ENCODE measurements at regions not wholly inside any gene's neighbourhood (a gene's known extent, or its start where the extent isn't known, plus 50 kb on each side); places are given as distances from the start of the nearest gene placed in this dataset.

GRCh38 chr1:191561276-191561675 lies 597.0 kb upstream of the RGS18 start:
- TF ChIP-seq, protein P1, sequence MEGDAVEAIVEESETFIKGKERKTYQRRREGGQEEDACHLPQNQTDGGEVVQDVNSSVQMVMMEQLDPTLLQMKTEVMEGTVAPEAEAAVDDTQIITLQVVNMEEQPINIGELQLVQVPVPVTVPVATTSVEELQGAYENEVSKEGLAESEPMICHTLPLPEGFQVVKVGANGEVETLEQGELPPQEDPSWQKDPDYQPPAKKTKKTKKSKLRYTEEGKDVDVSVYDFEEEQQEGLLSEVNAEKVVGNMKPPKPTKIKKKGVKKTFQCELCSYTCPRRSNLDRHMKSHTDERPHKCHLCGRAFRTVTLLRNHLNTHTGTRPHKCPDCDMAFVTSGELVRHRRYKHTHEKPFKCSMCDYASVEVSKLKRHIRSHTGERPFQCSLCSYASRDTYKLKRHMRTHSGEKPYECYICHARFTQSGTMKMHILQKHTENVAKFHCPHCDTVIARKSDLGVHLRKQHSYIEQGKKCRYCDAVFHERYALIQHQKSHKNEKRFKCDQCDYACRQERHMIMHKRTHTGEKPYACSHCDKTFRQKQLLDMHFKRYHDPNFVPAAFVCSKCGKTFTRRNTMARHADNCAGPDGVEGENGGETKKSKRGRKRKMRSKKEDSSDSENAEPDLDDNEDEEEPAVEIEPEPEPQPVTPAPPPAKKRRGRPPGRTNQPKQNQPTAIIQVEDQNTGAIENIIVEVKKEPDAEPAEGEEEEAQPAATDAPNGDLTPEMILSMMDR (IDR thresholded peaks at IDR 0.05; ENCODE audit: insufficient read depth, low read depth, low read length): no peak
- TF ChIP-seq EZH2 (IDR thresholded peaks at IDR 0.05; ENCODE audit: insufficient read depth, low read length): no peak
- no peak overlapping the region for H2AFZ ChIP-seq (ENCODE audit: low read depth, low read length)
- DNase-seq (ENCODE audit: low read depth): no peak
- no peaks in the 10 kb centered on the region for H3K79me2 ChIP-seq (ENCODE audit: insufficient read depth, low read length)
- H3K9me3 ChIP-seq (ENCODE audit: insufficient read depth, low read depth, low read length): no peaks in the 10 kb centered on the region
- no peaks in the 10 kb centered on the region for H4K20me1 ChIP-seq (ENCODE audit: insufficient read depth, low read length)
- H3K4me3 Mint-ChIP-seq (ENCODE audit: unreplicated experiment): no peak overlapping the region
- H3K27ac ChIP-seq (ENCODE audit: low read depth, low read length): no peak overlapping the region
- H3K9ac ChIP-seq (ENCODE audit: low read length): no peak overlapping the region
- no peak overlapping the region for H3K4me2 ChIP-seq (ENCODE audit: low read length)
- no peak overlapping the region for H3K4me3 ChIP-seq (ENCODE audit: insufficient read depth, low read depth, low read length)
- no peaks in the 10 kb centered on the region for H3K9me3 Mint-ChIP-seq (ENCODE audit: unreplicated experiment)
- H3K36me3 ChIP-seq (ENCODE audit: insufficient read depth, low read length): no peaks in the 10 kb centered on the region
- H3K27me3 ChIP-seq (ENCODE audit: insufficient read depth, low read length): no peaks in the 10 kb centered on the region
- no peaks in the 10 kb centered on the region for H3K4me1 Mint-ChIP-seq (ENCODE audit: low read depth, unreplicated experiment)
- H3K36me3 Mint-ChIP-seq (ENCODE audit: low read depth, unreplicated experiment): no peaks in the 10 kb centered on the region
- H3K4me1 ChIP-seq (ENCODE audit: insufficient read depth, low read length): no peaks in the 10 kb centered on the region
- FAIRE-seq: no peak
- no peaks in the 10 kb centered on the region for H3K27me3 Mint-ChIP-seq (ENCODE audit: low read depth, unreplicated experiment)
- H3K27ac Mint-ChIP-seq (ENCODE audit: unreplicated experiment): no peak overlapping the region

DNA sequence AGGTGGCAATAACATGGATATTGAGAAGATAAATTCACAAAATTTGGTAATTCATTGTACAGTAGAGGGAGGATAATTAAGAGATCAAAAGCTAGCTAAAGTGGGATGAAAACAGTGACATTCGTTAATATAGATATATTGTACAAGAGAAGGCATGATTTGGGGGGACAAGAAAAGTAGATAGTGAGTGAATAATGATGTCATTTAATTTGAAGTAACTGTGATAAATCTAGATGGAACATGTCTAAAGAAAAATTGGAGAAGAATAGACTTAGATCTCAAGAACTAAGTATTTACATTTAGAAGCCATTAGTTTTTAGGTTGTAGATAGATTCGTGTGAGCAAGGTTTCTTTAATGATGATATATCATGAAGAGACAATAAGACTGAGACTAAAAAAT lies 594.0 kb upstream of the RGS18 start:
- no peak for FAIRE-seq
- DNase-seq (ENCODE audit: low read depth): no peak
- Histone ChIP-seq H4K20me1 (ENCODE audit: insufficient read depth, low read length) (no peaks in the 10 kb centered on the region), H3K4me3 (ENCODE audit: insufficient read depth, low read depth, low read length) (no peak overlapping the region), H3K9me3 (ENCODE audit: insufficient read depth, low read depth, low read length) (no peaks in the 10 kb centered on the region), H3K4me2 (ENCODE audit: low read length) (no peak overlapping the region), H3K36me3 (ENCODE audit: insufficient read depth, low read length) (no peaks in the 10 kb centered on the region), H3K9ac (ENCODE audit: low read length) (no peak overlapping the region), H2AFZ (ENCODE audit: low read depth, low read length) (no peak overlapping the region), H3K4me1 (ENCODE audit: insufficient read depth, low read length) (no peaks in the 10 kb centered on the region), H3K27ac (ENCODE audit: low read depth, low read length) (no peak overlapping the region), H3K79me2 (ENCODE audit: insufficient read depth, low read length) (no peaks in the 10 kb centered on the region), H3K27me3 (ENCODE audit: insufficient read depth, low read length) (no peaks in the 10 kb centered on the region)
- no peaks in the 10 kb centered on the region for H3K36me3 Mint-ChIP-seq (ENCODE audit: low read depth, unreplicated experiment)
- H3K9me3 Mint-ChIP-seq (ENCODE audit: unreplicated experiment): no peaks in the 10 kb centered on the region
- H3K4me1 Mint-ChIP-seq (ENCODE audit: low read depth, unreplicated experiment): no peaks in the 10 kb centered on the region
- H3K4me3 Mint-ChIP-seq (ENCODE audit: unreplicated experiment): no peak overlapping the region
- TF ChIP-seq, protein P1 (IDR thresholded peaks at IDR 0.05; ENCODE audit: insufficient read depth, low read depth, low read length): no peak
- TF ChIP-seq EZH2 (IDR thresholded peaks at IDR 0.05; ENCODE audit: insufficient read depth, low read length): no peak
- H3K27me3 Mint-ChIP-seq (ENCODE audit: low read depth, unreplicated experiment): no peaks in the 10 kb centered on the region
- H3K27ac Mint-ChIP-seq (ENCODE audit: unreplicated experiment): no peak overlapping the region

- no peak overlapping the region for H3K4me2 ChIP-seq (ENCODE audit: low read length)
- no peak overlapping the region for H3K4me3 ChIP-seq (ENCODE audit: insufficient read depth, low read depth, low read length)
- H2AFZ ChIP-seq (ENCODE audit: low read depth, low read length): no peak overlapping the region
- Mint-ChIP-seq H3K4me3 (ENCODE audit: unreplicated experiment) (no peak overlapping the region), H3K27ac (ENCODE audit: unreplicated experiment) (no peak overlapping the region), H3K9me3 (ENCODE audit: unreplicated experiment) (no peaks in the 10 kb centered on the region), H3K36me3 (ENCODE audit: low read depth, unreplicated experiment) (no peaks in the 10 kb centered on the region), H3K27me3 (ENCODE audit: low read depth, unreplicated experiment) (no peaks in the 10 kb centered on the region), H3K4me1 (ENCODE audit: low read depth, unreplicated experiment) (peaks cover 10% of the 10 kb centered on the region)
- H3K79me2 ChIP-seq (ENCODE audit: insufficient read depth, low read length): no peaks in the 10 kb centered on the region
- H3K9ac ChIP-seq (ENCODE audit: low read length): no peak overlapping the region
- H3K4me1 ChIP-seq (ENCODE audit: insufficient read depth, low read length): peaks cover 2% of the 10 kb centered on the region
- TF ChIP-seq, protein P1 (IDR thresholded peaks at IDR 0.05; ENCODE audit: insufficient read depth, low read depth, low read length): no peak
- TF ChIP-seq EZH2 (IDR thresholded peaks at IDR 0.05; ENCODE audit: insufficient read depth, low read length): no peak
- no peaks in the 10 kb centered on the region for H4K20me1 ChIP-seq (ENCODE audit: insufficient read depth, low read length)
- no peaks in the 10 kb centered on the region for H3K9me3 ChIP-seq (ENCODE audit: insufficient read depth, low read depth, low read length)
- H3K27ac ChIP-seq (ENCODE audit: low read depth, low read length): no peak overlapping the region
- no peaks in the 10 kb centered on the region for H3K27me3 ChIP-seq (ENCODE audit: insufficient read depth, low read length)
- FAIRE-seq (no peak), DNase-seq (ENCODE audit: low read depth) (no peak)
- H3K36me3 ChIP-seq (ENCODE audit: insufficient read depth, low read length): no peaks in the 10 kb centered on the region
These were observed 585.8 kb upstream of the RGS18 start for GRCh38 chr1:191572479-191572878.
